D721Med (cell line): ENCODE measurements at regions not wholly inside any gene's neighbourhood (a gene's known extent, or its start where the extent isn't known, plus 50 kb on each side); places are given as distances from the start of the nearest gene placed in this dataset.
"Not testable (repeated sequence)": the region's sequence is repeated elsewhere in the genome, so short reads cannot be mapped to it uniquely, and the experiment has no call there.

Source experiments
- DNase-seq: peaks from one replicate; pipeline ENCODE4 v3.0.0; 2011; ENCODE audit warnings: low spot score; ENCODE audit not compliant: insufficient read length
- FAIRE-seq: peaks from 2 replicates; lab custom pipeline; 2011; peaks lifted over from hg19 to GRCh38; lab: Jason Lieb, UNC
- CTCF ChIP-seq: IDR thresholded peaks from 2 replicates; pipeline ENCODE4 v1.5.1; 2012; ENCODE audit warnings: mild to moderate bottlenecking, control low read depth; ENCODE audit not compliant: insufficient read depth; ENCODE audit errors: missing control alignments

- FAIRE-seq (no peak), DNase-seq (no peak)
- no peak for TF ChIP-seq CTCF
Observed at GRCh38 chr3:147507638-147508286, 98.6 kb downstream of the ZIC1 start.

- no peak for TF ChIP-seq CTCF
- DNase-seq (no peak), FAIRE-seq (no peak)
Observed at GRCh38 chr3:147509448-147509847, 100.3 kb downstream of the ZIC1 start.

GRCh38 chr3:147513785-147514184 is 104.6 kb downstream of the ZIC1 start:
- TF ChIP-seq CTCF = no peak
- no peak for FAIRE-seq
- no peak for DNase-seq

DNA sequence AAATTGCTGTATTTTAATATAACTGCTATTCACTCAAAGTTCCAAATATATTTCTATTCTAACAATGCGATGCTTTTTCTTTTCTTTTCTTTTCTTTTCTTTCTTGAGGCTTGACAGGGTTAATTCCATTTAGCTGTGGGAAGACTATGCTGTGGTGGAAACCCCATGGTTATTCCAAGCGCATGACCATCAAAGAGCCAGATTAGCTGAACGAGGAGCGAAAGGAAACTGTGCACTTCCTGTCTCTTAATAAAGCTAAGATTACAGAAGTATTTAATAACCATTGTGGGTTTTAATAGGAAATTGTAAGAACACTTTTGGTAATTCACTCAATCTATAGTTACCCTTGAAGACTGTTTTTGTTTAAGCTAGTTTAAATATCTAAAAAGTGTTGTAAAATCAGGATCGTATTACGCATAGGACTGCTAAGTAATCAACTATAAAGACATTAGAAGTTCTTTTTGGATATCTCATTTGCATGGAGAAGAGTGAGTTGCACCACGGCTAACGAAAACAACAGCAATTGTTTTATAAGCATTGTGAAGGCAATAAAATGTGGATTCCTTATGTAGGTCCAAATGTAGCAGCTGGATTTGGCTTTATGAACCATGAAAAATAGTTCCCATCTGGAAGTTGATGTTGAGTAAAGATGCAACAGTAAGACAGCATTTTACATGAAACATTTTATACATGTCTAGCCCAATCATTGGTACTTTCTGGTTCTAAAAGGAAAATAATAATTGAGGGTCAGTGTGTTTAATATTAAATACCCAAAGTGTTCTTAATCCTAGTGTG is 105.4 kb downstream of the ZIC1 start:
- no peak for DNase-seq
- TF ChIP-seq CTCF = no peak
- no peak for FAIRE-seq

DNA sequence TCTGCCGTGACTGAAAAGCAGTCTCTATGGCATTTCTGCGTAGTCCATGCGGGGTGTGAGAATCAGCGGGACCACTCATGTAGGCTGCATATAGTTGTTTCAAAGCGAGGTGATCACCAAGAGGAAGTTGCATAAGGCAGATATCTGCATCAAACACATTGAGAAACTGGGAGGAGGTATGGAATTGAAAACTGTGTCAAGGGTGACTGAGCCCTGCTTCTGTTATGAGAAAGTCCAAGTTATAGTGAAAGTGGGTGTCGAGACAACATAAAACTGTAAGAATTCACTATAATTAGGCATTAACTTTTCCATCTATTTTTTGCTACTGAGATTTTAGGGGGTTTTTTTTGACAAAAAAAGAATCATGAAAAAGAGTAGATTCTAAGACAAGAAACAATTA is 109.3 kb downstream of the ZIC1 start:
- no peak for DNase-seq
- no peak for FAIRE-seq
- TF ChIP-seq CTCF = no peak

DNA sequence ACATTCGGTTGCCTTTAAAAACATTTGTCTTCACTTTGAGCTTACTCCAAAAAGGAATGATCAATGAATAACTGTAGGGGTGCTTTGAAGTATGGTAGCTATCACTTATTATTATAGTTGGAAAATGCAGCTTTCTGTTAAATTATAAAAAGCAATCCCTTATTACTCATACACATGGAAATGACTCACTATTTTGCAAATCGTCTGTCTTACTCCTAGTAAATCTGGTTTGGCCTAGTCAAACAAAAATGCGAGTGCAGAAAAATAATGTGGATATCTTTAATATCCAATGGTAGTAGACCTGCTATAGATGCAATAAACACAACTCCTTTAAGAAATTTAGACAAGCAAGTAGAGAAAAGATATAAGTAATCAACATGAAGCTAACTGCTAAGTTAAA is 112.5 kb downstream of the ZIC1 start:
- TF ChIP-seq CTCF = no peak
- FAIRE-seq = no peak
- no peak for DNase-seq

- FAIRE-seq = not testable (repeated sequence)
Observed at GRCh38 chr3:147522780-147523179, 113.6 kb downstream of the ZIC1 start.

More at GRCh38 chr3:147522780-147523179, 113.6 kb downstream of the ZIC1 start:
- not testable (repeated sequence) for DNase-seq
